DMS 273 (cell line): ENCODE measurements at regions not wholly inside any gene's neighbourhood (a gene's known extent, or its start where the extent isn't known, plus 50 kb on each side); places are given as distances from the start of the nearest gene placed in this dataset.
"Not testable (repeated sequence)": the region's sequence is repeated elsewhere in the genome, so short reads cannot be mapped to it uniquely, and the experiment has no call there.

Experiments used
- DNase-seq: peaks from one replicate; lab custom pipeline; 2025; ENCODE audit not compliant: unreplicated experiment; lab: John Stamatoyannopoulos, UW

DNA sequence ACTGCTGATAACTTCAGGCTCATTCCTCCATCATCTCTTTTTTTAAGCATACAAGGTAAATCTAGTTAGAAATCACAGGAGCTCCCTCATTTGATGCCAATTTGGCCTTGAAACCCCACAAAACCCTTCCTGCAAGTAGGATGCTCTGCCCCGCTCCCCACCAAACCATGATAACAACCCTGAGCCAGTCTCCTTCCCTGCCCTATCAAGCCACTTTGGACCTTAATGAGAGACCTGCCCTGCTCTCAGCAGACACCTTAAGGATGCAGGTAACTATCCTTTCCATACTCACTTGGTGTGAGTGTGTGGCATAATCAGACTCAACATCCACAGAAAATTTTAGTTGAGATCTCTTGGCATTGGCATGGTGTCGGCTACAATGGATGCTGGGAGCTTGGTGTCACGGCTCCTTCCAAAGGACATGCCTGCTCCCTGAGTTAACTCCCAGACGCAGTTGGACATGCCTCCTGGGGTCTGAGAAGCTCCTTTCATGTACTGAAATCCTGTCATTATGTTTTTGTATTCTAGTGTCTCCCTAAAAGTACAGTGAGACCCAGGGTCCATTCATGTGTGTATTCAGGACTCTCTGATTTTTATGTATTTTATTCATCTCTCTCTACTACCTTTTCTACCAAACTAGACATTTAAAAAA, 801.4 kb downstream of the TMEM121 start:
- not testable (repeated sequence) for DNase-seq

DNA sequence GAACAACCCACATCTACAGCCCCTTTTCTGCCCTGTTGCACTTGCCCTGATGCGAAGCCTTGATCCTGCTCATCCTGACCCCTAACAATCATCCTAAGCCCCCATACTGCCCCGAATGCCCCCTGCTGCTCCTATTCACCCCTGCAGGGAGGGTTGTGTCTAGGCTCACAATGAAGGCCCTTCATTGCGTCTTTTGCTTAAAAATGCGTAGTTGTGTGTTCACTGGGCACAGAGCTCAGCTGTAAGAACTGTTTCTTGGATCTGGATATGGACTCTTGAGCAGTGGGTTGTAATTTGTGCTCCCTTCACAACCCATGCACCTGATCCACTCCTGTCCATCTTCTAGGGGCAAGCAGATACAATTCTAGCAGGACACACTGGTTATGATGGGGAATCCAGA, 802.9 kb downstream of the TMEM121 start:
- DNase-seq: not testable (repeated sequence)

- not testable (repeated sequence) for DNase-seq
These were observed 803.8 kb downstream of the TMEM121 start for GRCh38 chr14:106329987-106330774.

- not testable (repeated sequence) for DNase-seq
These were observed 808.2 kb downstream of the TMEM121 start for GRCh38 chr14:106334428-106335109.

- not testable (repeated sequence) for DNase-seq
These were observed 808.7 kb downstream of the TMEM121 start for GRCh38 chr14:106335110-106335429.

DNA sequence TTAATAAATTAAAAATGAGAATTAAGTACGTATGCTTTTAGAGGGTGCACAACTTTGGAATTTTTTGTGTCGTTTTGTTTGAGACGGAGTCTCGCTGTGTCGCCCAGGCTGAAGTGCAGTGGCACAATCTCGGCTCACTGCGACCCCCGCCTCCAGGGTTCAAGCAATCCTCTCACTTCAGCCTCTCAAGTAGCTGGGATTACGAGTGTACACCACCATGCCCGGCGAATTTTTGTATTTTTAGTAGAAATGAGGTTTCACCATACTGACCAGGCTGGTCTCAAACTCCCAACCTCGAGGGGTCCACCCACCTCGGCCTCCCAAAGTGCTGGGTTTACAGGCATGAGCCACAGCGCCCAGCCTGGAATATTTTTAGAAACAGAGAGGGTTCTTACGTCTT, 812.4 kb downstream of the TMEM121 start:
- not testable (repeated sequence) for DNase-seq

GRCh38 chr14:106340658-106341057, 814.3 kb downstream of the TMEM121 start:
- not testable (repeated sequence) for DNase-seq

DNA sequence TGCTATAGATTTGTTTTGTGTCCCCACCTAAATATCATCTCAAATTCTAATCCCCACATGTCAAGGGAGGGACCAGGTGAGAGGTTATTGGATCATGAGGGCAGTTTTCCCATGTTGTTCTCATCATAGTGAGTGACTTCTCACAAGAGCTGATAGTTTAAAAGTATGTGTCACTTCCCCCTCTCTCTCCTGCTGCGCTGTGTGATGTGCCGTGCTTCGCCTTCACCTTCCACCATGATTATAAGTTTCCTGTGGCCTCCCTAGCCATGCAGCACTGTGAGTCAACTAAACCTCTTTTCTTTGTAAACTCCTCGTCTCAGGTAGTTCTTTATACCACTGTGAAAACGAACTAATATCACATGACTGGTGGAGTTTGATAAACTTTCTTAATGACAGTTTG, 814.8 kb downstream of the TMEM121 start:
- DNase-seq: not testable (repeated sequence)

- no peak for DNase-seq
These were observed 817.2 kb downstream of the TMEM121 start for GRCh38 chr14:106343626-106344025.

- not testable (repeated sequence) for DNase-seq
These were observed 817.8 kb downstream of the TMEM121 start for GRCh38 chr14:106344065-106344614.

DNA sequence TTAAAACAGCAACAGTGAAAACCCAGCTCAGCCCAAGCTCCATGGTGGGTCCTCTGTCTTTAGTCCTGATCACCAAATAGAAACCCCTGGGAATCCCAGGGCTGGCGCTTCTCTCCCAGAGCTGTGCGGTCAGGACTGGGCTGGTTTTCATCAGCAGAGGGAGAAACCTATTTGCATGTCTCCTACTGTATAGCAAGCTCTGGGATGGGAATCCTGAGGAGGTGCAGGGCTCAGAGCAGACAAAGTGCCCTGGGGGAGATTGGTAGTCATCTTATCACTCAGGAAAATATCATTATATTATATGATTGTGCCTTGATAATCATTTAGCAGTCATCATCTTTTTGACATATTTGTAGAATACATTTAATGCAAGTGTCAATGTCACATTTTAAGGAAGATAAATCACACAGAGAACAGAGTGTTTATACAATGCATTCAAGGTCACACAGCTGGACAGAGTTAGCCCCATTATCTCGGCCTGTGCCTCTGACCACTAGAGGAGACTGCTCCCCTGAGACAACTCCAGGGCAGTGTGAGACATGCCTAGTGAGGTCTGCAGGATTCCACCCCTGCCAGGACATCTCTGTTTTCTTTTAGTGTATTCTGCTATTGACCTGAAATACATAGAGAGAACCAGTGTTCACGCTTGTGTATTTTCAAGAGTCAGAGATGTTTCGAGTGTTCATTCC, 818.6 kb downstream of the TMEM121 start:
- DNase-seq: not testable (repeated sequence)

GRCh38 chr14:106346084-106346483, 819.7 kb downstream of the TMEM121 start:
- no peak for DNase-seq

GRCh38 chr14:106346534-106347290, 820.3 kb downstream of the TMEM121 start:
- DNase-seq: no peak

- DNase-seq: no peak
These were observed 821.0 kb downstream of the TMEM121 start for GRCh38 chr14:106347291-106347778.

DNA sequence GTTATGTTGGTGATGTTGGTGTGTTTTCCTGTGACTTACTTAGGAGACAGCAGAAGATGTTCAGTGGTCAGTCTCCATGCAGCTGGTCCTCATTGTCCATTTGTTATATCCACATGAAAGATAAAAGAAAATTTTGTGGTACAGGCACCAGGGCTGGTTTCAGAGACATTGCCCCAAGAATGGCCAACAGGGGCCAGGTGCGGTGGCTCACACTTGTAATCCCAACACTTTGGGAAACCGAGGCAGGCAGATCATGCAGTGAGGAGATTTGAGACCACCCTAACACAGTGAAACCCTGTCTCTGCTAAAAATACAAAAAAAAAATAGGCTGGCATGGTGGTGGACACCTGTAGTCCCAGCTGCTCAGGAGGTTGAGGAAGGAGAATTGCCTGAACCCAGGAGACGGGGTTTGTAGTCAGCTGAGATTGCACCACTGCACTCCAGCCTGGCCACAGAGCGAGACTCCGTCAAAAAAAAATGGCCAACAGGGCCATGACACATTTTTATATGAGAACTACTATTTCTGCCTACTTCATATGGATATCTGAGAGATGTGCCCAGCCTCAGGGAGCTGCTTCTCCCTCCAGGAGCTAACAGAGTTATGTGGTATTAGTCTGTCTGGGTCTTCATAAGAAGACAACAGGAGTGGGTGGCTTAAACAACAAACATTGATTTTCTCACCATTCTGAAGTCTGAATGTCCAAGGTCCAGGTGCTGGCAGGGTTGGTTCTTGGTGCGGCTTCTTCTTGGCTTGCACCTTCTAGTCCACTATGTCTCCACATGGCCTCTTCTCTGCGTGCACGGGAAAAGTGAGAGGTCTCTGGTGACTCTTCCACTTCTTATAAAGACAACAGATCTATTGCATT, 821.7 kb downstream of the TMEM121 start:
- DNase-seq: no peak

DNA sequence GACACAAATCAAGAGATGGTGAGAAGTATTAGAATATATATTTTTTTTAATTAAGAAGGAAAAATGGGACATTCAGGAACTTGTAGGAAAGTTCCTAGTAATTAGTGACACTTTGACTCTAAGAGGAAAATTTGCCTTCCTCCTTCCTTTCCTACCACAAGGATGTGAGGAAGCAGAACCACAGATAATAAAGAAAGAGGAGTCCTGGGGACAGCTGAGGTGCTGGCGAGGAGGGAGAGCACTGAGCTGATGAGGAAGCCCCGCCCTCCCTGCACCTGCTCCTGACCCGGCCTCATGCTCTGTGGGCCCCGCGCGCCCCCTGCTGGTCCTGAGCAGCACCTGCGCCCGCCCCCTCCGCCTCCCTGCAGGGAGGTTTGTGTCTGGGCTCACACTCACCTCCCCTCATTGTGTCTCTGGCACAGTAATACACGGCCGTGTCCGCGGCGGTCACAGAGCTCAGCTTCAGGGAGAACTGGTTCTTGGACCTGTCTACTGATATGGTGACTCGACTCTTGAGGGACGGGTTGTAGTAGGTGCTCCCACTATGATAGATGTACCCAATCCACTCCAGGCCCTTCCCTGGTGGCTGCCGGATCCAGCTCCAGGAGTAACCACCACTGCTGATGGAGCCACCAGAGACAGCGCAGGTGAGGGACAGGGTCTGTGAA, 822.6 kb downstream of the TMEM121 start:
- not testable (repeated sequence) for DNase-seq

DNA sequence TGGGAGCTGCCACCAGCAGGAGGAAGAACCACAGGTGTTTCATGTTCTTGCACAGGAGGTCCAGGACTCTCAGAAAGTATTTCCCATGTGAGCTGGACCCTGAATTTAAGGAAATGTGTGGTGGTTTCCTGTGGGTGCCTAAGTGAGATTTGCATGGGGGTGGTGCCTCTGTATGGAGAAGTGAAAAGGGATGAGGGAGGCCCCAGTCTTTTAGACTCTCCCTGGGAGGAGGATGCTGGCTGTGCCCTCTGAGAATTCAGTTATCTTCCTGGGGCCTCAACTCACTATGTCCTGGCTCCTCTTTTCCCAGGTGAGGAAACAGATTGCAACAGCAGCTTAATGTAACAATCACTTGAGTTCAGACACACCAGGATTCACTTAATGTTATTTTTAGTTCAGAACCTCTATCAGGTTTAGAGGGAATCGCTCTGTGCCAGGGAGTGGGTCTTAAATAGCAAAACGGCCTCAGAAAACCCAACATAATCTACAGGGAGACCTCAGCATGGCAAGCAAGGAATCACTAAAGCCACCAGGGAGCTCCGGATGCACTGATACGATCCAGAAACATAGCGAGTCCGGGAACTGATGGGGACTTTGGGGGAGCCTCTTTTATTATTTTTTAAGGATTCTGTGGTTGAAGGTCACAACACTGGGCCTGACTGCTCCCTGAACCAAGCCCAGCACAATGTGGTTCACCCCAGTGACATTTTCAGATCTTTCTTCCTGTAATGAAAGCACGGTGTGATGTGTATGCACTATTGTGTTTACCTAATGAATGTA, 823.5 kb downstream of the TMEM121 start:
- DNase-seq: not testable (repeated sequence)
